ENCODE measurements at regions not wholly inside any gene's neighbourhood (a gene's known extent, or its start where the extent isn't known, plus 50 kb on each side); places are given as distances from the start of the nearest gene placed in this dataset.
"Not testable (repeated sequence)": the region's sequence is repeated elsewhere in the genome, so short reads cannot be mapped to it uniquely, and the experiment has no call there.

DNA sequence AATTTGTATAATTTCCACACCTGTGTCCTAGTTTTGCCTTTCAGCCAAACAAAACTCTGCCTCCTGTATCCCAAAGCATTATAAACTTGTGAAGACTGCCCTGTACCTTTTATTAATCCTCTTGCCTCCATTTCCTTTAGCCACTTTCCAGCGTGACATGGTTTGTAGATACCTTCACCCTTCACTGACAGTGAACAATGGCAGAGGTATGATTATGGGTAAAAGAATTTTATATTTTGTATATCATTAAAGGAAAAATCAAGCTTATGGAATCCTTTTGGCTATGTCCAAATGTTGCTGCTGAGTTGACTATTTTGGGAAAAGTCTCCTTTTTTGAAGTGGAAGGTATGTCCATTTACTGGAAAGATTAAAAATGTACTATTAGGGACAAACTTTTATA, 251.7 kb downstream of the HNMT start:
- DNase-seq (ENCODE audit: low read depth), result no peak

DNA sequence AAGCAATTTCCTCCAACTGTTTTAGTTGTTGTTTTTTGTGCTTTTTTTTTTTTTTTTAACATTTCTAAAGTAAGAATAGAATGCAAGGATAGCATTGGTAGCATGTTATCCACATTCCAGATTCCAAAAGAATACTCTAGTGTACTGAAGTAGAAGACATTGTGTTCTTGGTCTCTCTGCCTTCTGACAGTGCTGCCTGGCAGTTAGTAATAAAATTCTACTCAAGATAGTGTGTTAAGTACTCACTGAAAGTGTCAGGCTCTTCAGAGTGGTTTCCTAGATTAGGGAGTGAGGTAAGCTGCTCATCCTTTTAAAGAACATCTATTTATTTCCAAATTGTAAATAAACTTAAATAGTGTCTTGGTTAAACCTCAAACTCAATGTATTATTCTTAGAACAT, 253.7 kb downstream of the HNMT start:
- DNase-seq (ENCODE audit: low read depth), result no peak

DNA sequence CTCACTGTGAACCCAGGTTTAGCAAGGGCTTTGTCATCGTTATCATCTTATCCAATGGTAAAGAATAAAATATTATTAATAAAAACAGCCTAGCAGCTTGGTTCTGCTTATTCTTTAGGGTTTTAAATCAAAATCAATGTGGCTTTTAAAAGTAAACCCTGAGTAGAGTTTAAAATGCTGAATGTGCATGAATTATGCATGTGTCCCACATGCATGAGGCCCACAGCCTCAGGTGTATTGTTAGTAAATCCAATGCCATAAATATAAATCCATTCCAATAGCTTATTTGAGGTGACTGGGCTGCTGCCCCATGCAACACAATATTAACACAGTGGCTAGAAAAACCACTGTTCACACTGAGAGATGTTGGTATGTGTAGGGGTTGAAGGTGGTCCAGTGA, 254.1 kb downstream of the HNMT start:
- DNase-seq (ENCODE audit: low read depth), result no peak

DNA sequence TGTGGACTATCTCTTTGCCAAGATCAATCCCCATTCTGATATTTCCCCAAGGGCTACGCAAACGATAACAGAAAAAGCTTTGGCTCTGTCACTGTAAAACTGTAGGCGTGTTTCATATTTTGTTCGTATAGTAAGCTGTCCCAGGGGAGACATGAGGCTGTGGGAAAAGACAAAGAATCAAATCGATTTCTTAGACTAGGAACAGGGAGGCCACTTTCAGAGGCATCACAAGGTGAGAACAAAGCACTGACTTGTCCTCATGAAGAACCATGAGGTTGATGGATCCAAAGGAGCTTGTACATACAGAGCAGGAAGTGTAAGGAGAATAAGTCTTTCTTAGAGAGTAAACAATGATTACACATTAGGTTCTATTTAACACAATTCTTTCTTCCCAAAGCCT, 255.7 kb downstream of the HNMT start:
- no peak for DNase-seq (ENCODE audit: low read depth)

DNA sequence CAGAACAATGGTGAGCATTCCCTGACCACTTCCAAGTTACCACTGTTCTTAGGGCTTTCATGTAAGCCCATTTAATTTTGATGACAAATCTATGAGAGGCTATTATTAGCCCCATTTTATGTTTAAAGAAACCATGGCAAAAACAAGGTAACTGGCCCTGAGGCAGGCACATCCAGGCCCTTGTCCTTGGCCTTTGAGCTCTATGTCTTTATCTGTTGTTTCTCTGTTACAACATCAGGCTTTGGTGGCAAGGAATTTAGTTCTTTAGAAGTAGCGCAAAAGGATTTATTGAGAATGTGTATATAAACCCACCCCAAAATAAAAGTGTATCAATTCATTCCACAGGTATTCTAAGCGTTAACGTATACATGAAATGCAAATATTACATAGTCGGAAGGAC, 257.1 kb downstream of the HNMT start:
- DNase-seq (ENCODE audit: low read depth), result no peak

DNA sequence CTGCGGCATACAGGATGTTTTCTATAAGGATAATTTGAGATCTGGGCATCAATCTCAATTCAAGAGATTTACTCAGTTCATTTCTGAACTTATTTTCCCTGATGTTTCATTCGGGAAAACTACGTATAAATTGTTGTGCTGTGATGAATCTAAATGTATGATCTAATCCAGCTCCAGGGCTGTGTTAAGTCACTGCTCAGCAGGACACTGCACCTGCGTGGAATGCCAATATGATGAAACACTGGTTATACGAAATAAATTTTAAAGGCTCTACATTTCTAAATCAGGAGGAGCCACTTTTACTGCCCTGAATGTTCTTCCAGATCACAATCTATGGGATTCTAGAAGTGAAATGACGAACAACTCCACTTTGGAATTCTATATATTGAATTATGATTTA, 259.0 kb downstream of the HNMT start:
- no peak for DNase-seq (ENCODE audit: low read depth)

DNA sequence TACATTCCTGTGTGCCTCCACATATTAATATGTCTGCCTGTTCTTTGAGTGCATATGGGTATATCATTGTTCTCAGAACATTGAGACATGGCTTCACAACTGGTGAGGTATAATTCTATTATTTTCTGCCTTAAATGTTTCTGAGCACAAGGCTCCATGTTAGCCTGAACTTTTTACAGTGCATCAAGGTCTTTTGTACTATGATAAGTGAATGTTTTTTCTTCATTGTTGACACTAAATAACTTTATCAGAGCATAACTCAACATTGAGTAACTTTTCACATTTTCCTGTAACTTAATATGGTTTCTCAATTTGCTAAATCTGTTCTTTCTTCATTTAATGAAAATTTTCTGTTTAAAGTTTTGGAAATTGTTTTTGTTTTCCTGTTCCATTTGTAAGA, 262.9 kb downstream of the HNMT start:
- DNase-seq (ENCODE audit: low read depth), result no peak

DNA sequence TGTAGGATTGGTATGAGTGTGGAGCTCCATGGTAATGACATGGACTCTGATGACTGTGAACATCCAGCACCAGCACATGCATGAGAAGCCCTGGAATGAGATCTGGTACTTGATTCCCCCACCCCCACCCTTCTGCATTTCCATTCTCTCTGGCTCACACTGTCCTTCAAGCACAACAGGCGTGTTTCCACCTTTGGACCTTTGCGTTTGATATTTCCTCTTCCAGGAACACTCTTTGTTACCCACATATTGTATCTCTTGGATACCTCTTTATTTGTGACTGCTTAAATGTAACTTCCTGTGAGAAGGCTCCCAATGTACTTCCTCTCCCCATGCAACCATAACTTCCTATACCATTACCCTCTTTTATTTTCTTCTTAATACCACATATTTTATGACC, 263.8 kb downstream of the HNMT start:
- no peak for DNase-seq (ENCODE audit: low read depth)

DNA sequence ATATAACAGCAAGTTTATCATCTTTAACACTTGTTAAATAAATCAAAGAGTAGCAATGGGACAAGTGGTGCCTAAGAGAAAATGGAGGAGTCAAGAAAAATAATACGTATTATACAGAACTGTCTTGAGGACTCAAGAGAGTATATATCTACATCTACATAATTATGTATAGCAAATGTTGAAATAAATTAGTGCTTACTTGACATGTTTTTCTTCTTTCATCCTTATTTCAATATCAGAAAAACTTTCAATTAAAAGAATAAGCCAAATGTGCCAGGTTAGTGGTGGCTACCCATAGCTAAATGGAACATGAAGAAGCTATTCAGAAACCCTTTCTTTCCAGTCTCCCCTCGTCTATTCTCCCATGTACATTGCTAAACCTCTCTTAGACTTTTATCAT, 267.3 kb upstream of the SPOPL start:
- no peak for DNase-seq (ENCODE audit: low read depth)

DNA sequence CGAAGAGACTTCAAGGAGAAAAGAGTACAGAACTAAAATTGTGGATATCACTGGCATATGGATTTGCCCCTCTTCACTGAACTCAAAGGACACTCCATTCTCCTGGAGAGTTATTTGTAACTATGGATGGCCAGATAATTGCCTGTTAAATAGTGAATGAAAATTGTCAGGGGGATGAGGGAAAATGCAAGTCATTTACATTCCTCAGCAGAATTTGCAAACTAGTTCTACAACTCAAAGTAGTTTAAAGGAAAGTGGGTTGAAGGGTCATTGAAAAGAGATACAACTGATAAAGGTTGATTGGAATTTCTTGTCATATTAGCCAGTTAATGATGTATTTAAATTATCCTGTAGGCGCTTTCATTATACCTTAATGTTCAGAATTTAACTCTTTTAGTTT, 266.5 kb upstream of the SPOPL start:
- no peak for DNase-seq (ENCODE audit: low read depth)

DNA sequence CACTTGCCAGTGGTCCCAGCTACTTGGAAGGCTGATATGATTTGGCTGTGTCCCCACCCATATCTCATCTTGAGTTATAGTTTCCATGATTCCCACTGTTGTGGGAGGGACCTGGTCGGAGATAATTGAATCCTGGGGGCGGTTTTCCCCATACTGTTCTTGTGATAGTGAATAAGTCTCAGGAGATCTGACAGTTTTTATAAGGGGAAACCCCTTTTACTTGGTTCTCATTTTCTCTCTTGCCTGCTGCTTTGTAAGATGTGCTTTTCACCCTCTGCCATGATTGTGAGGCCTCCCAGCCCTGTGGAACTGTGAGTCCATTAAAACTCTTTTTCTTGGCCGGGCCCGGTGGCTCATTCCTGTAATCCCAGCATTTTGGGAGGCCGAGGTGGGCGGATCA, 265.4 kb upstream of the SPOPL start:
- DNase-seq (ENCODE audit: low read depth), result no peak

DNA sequence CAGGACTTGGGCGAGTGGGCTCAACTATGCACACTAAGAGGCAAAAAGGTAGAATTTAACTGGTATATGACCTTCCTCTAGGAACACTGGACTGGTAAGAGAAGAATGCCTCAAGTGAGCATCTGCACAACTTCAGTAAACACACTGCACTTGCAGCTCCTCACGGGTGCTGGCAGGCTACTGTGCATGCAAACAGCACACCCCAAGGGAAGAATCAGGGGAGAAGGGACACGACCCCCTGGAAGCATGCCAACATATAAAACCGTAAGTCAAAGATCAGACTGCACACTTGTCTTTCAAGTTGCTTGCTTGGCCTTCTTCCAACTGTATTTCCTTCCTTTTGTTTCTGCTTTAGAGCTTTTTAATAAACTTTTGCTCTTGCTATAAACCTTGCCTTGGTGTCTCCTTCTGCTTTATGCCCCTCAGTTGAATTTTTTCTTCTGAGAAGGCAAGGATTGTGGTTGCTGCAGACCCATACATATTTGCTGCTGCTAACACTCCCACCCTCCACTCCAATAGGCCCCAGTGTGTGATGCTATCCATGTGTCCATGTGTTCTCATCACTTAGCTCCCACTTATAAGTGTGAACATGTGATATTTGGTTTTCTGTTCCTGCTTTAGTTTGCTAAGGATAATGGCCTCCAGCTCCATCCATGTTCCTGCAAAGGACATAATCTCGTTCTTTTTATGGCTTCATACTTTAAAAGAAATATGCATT, 263.7 kb upstream of the SPOPL start:
- DNase-seq (ENCODE audit: low read depth), result no peak

DNA sequence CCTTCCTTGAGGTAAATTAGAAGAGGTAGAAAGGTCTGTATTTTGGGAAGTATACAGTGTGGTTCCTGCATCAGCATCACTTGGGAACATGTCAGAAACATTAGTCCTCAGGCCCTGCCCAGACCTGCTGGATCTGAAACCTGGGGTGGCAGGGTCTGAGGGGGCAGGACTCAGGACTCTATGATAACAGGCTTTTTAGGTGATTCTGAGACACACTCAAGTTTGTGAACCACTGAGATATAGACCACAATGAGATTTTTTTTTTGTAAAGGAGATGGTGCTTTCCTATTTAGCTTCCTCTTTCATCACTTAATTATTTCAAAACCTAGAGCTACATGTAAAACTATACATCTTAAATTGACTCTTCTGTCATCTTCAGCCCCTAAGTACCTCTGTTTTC, 262.7 kb upstream of the SPOPL start:
- no peak for DNase-seq (ENCODE audit: low read depth)

DNA sequence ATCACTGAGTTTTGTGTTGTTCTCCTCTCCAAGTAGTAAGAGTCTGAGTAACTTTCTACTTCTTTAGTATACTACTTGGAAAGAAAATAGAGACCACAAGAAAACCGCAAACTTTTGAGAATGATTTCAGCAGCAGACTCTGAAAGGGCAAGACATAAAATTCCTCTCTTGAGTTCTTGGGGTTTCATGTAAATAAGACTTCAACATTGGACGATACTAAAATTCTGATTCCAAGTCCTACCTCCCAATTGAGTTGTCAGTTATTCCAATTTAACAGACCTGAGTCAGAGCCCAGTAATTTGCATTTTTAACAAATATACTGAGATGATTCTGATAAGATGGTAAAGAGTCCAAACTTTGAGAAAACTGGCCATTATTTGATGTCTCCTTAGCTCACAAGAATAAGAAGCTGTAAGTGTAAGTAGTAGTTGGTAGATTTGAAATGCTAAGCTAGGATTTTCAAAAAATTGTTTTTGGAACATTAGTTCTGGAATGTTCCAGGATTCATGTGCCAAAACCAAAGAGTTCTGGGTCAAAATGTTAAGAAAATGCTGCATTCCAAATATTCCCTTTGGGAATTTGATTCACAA, 261.6 kb upstream of the SPOPL start:
- DNase-seq (ENCODE audit: low read depth), result peak; percentile 24

DNA sequence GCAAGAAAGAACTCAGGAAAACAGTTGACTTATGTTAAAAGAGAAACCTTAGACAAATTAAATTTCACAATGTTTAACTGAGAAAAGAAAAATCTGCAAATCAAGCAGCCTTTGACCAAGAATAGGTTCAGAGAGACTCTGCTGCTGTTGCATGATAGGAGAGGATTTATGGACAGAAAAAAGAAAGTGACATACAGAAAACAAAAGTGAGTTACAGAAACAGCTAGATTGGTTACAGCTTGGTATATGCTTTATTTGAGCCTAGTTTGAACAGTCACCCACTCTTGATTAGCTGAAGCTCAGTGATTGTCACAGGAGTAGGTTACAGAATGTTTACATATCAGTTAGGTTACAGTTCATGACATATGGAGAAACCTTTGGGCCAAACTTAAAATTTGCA, 258.2 kb upstream of the SPOPL start:
- no peak for DNase-seq (ENCODE audit: low read depth)

DNA sequence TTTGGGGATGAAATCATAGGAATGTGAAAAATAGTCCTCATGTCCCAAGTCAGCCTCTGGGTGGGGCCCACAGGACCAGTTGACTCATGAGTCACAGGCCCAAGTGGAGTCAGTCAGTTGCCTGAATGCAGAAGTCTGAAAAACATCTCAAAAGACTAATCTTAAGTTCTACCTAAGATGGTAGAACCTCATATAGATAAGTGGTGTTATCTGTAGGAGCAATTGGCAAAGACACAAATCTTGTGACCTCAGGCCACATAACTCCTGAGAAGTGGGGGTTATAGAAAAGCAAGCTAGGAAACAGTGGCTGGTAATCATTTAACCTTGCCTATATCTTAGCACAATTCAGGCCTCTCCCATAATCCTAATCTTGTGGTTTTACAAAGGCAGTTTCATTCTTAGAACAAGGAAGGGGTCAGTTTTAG, 257.1 kb upstream of the SPOPL start:
- peak; percentile 24 for DNase-seq (ENCODE audit: low read depth)

DNA sequence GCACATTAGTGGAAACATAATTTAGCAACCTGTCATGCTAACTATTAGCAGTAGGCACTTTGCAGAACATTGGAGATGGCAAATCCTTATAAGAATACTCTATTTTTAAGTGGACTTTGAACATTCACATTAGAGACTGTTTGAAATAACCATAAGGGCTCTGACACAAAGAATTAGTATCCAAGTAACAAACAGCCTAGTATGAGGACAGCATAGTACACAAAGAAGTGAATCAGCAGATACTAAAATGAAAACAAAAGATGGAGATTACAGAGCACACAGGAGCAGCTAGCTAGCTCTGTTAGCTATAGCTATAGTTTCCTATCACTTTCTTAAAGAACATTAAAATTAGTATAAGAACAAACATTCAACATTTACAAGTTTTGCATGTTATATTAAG, 256.3 kb upstream of the SPOPL start:
- DNase-seq (ENCODE audit: low read depth), result no peak

DNA sequence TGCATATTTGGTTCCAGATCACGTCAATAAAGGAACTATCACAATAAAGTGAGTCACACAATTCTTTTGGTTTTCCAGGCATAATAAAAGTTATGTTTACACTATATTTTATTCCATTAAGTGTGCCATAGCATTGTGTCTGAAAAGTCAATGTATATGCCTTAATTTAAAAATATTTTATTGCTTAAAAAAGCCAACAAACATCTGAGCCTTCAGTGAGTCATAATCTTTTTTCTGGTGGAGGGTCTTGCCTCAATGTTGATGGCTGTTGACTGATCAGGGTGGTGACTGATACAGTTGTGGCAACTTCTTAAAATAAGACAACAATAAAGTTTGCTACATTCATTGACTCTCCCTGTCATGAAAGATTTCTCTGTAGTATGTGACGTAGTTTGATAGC, 254.3 kb upstream of the SPOPL start:
- no peak for DNase-seq (ENCODE audit: low read depth)

DNA sequence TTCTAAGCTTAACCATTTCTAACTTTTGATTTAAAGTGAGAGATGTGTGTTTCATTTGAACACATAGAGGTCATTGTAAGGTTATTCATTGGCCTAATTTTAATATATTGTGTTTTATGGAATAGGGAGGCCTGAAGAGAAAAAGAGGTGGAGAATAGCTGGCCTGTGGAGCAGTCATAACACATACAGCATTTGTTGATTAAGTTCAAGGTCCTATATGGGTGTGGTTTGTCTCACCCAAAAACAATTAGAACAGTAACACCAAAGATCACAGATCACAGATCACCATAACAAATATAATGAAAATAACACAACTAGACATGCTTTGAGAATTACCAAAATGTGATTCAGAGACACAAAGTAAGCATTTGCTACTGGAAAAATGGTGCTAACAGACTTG, 252.4 kb upstream of the SPOPL start:
- DNase-seq (ENCODE audit: low read depth), result no peak

DNA sequence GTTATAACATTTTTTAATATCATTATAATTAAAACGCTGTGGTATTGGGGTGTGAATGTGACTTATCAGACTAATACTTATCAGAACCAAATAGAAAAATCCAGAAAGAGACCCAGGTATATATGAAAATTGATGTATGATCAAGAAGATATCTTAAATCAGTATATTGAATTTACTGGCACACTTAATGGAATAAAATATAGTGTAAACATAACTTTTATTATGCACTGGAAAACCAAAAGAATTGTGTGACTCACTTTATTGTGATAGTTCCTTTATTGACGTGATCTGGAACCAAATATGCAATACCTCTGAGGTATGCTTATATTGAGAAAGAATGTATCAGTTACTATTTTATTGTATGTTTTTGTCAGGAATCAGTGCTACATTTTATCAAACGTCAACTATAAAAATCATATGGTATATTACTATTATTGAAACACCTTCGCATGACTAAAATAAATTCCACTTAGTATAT, 250.7 kb upstream of the SPOPL start:
- DNase-seq (ENCODE audit: low read depth), result not testable (repeated sequence)

DNA sequence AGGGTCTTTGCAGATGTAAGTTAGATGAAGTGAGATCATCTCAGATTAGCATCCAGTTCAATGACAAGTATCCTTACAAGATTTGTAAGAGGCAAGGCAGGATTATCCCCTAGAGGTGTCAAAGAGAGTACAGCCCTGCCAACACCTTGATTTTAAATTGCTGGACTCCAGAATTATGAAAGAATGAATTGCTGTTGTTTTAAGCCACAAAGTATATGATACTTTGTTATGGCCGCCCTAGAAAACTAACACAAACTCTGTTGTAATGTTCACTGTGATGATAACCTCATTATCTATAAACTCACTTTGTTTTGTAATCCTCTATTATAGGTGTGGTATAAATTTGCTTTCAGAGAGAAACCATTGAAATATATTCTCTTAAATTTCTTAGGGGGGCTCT, 249.0 kb upstream of the SPOPL start:
- DNase-seq (ENCODE audit: low read depth), result no peak

DNA sequence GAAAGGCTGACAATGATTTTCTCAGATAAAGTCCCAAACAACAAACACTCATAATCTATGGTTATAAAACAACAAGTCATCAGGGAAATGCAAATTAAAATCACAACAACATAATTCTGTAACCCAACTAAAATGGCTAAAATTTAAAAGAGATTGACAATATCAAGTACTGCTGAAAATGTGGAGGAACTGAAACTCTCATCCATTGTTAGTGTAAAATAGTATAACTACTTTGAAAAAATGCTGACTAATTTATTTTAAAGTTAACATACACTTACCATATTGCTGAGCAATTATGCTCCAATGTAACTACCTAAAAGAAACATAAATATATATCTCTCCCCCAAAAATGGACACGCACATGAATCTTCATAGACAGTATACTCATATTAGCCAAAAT, 245.9 kb upstream of the SPOPL start:
- no peak for DNase-seq (ENCODE audit: low read depth)

DNA sequence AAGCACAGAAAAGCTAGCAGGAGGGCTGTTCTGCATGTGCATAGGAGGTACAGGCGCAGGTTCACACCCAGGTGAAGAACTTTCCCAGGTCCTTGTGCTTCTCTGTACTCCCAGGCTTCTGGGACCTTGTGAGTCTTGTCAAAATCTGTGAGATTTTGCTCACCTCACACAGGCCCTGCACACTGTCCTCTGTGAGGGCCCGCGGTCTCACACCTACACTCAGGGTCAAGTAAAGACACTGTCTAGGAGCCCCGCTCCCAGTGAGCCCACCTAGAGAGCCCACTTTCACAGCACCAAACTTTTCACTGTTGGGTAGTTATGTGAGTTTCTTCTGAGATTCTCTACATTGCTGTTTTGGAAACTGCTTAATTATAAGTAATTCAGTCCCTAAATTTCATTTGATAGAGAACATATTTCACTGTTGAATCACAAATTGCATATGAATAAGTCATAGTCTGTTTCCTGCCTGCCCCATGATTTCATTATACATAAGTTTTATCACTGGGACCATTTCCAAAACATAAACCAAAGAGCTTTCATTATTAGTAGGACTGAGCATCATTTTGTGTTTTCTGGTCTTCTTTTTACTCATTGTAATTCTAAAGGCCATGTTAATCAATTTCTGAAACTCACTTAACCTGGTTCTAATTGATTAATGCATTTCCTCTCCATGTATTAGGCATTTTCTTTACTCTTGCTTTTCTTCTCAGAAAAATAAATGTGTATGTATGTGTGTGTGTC, 234.2 kb upstream of the SPOPL start:
- no peak for DNase-seq (ENCODE audit: low read depth)

Data from myocyte (in vitro differentiated cells).